Epithelial cell of esophagus (primary cell): ENCODE measurements at regions not wholly inside any gene's neighbourhood (a gene's known extent, or its start where the extent isn't known, plus 50 kb on each side); places are given as distances from the start of the nearest gene placed in this dataset.

Experiments
- DNase-seq: peaks from one replicate; pipeline ENCODE4 v3.0.0; 2010; ENCODE audit warnings: low read depth
- H3K4me3 ChIP-seq: 2 replicates; pipeline ENCODE4 v1.5.1; 2011; ENCODE audit warnings: mild to moderate bottlenecking, low read length, control low read depth
- CTCF ChIP-seq: IDR thresholded peaks from 2 replicates; pipeline ENCODE4 v1.5.1; 2011; ENCODE audit warnings: low read depth, mild to moderate bottlenecking, low read length, control low read depth, inconsistent platforms; ENCODE audit not compliant: insufficient read depth; ENCODE audit errors: missing control alignments

GRCh38 chr3:25021816-25022215, 406.2 kb upstream of the RARB start:
- peak; percentile 48 for DNase-seq
- peak; percentile 75 for TF ChIP-seq CTCF
- H3K4me3 ChIP-seq, result no peak overlapping the region

GRCh38 chr3:25023876-25024275, 404.2 kb upstream of the RARB start:
- no peak for DNase-seq
- TF ChIP-seq CTCF, result no peak
- H3K4me3 ChIP-seq, result no peak overlapping the region

- TF ChIP-seq CTCF, result no peak
- peak; percentile 24 for DNase-seq
Observed at GRCh38 chr3:25025236-25025635, 402.8 kb upstream of the RARB start.

GRCh38 chr3:25027650-25028049, 400.4 kb upstream of the RARB start:
- H3K4me3 ChIP-seq, result no peak overlapping the region
- DNase-seq, result no peak
- TF ChIP-seq CTCF, result no peak

More at GRCh38 chr3:25025236-25025635, 402.8 kb upstream of the RARB start:
- no peak overlapping the region for H3K4me3 ChIP-seq

DNA sequence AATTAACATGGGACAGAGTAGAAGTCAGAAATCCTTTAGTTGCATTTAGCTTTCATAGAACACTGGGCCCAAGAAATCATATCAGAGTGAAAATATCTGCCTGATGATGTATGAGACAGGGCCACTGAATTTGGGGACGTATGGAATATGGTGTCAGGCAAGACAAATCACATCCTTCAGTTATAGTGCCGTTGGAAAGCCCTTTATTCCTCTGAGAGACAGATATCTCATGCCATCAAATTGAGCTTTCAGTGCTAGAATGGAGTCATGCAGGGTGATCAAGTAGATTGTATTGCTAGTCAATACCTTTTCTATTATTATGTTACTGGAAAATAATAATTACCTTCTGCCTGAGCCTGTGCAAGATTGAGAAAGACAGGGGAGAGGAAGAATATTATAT, 398.2 kb upstream of the RARB start:
- no peak for DNase-seq
- no peak for TF ChIP-seq CTCF
- H3K4me3 ChIP-seq, result no peak overlapping the region

- no peak for DNase-seq
- no peak overlapping the region for H3K4me3 ChIP-seq
- TF ChIP-seq CTCF, result no peak
Observed at GRCh38 chr3:25032344-25032743, 395.7 kb upstream of the RARB start.

GRCh38 chr3:25033407-25034029, 394.5 kb upstream of the RARB start:
- DNase-seq, result peak; percentile 54
- TF ChIP-seq CTCF, result peak; percentile 70
- H3K4me3 ChIP-seq, result no peak overlapping the region
